NCI-H82 treated with DMSO at 0.1 percent for 48 hours (cell line): ENCODE measurements at regions not wholly inside any gene's neighbourhood (a gene's known extent, or its start where the extent isn't known, plus 50 kb on each side); places are given as distances from the start of the nearest gene placed in this dataset.

Experiments
- DNase-seq: peaks from one replicate; lab custom pipeline; 2025; ENCODE audit not compliant: unreplicated experiment; lab: John Stamatoyannopoulos, UW

DNA sequence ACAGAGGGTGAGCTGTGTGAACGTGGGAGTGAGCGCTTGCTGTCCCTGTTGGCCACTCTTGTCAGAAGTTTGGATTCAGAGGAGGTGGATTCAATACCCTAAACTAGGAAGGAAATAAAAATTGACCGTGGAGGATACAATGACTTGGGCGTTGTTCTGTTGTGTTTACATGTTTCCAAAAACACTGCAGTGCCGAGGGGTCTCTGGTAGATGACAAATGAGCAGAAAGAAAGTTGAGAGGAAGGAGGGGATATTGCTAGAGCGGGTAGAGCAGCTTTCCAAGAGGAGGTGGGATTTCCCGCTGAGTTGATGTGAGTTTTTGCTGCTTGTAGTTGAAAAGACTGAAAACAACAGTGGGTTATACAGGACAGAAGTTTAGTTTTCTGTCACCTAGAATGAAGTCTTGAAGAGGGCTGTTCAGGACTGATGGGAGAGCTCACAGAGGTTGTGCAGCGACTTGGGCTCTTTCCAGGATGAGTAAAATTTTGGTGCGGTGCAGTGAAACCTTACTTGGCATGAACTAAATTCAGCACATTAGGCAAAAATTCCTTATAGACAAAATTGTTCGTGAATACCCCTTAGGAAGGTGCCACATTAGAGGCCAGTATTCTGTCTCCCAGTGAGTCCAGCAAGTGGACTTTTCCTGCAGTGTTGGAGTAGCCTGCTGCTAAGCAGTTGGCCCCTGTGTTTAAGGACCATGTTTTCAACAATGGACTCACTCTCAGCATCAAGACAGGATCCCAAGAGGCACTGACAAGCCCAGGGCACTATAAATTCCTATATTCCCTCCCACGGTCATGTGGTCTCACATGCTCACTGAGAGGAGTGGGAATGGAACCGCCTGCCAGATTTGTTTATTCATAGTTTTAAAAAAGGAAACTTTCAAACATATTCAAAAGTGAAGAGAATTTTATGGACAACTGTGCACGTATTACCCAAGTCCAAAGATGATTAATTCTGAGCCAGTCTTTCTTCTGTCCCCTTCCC lies 435.0 kb upstream of the C2CD4B start:
- no peak for DNase-seq

GRCh38 chr15:62601777-62602545 lies 436.9 kb upstream of the C2CD4B start:
- no peak for DNase-seq

- DNase-seq, result no peak
These were observed 438.7 kb upstream of the C2CD4B start for GRCh38 chr15:62603742-62604141.

- DNase-seq, result no peak
These were observed 437.3 kb upstream of the TPM1 start for GRCh38 chr15:62605282-62605681.

DNA sequence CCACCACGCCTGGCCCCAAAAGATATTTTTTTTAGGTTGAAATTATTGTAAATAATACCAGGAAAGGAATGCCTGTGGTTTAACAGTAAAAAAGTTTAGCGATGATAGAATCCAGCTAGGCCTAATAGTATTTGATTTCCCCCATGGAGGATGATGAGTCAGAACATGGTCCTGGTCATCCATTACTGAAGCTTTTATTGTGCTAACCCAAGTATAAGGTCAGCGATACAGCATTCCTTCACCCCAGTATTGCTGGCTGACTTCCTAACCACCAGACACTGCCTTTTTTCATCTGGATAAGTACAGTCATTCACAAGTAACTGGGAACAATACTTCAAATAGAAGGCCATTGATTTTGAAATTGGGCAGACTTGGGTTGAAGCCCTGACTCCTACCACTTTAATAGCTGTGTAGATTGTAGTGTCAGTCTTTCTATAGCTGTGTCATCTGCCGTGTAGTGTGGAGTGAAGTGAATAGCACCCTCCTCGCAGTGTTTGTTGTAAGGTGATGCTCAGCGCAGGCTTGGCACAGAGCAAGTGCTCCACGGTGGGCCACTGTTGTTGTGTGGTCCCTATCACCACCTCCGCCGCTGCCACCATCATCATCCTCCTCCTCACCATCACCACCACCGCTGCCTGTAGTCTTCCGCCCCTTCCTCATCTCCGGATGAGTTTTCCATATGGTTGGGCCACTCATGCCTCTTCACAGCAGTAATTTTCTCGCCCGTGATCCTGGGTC lies 436.0 kb upstream of the TPM1 start:
- DNase-seq, result no peak

GRCh38 chr15:62607114-62607462 lies 435.5 kb upstream of the TPM1 start:
- DNase-seq, result peak; percentile 55

DNA sequence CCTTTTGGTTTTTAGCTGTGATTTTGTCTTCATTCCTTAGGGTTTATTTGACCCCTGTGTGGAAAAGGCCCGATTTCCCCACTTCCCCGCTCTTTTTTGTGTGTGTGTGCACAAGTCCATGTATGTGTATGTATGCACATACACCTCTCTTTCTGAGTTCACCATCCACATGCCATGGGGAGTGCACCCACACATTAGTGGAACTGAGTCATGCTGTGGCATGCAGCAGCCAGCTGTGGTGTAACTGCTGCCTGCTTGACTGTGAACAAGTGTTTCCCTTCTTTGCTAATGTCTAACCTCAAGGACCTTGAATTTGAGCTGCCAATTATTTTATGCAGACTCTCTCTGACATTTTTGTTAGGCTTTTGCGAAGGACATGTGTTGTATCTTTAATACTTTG lies 434.9 kb upstream of the TPM1 start:
- no peak for DNase-seq

DNA sequence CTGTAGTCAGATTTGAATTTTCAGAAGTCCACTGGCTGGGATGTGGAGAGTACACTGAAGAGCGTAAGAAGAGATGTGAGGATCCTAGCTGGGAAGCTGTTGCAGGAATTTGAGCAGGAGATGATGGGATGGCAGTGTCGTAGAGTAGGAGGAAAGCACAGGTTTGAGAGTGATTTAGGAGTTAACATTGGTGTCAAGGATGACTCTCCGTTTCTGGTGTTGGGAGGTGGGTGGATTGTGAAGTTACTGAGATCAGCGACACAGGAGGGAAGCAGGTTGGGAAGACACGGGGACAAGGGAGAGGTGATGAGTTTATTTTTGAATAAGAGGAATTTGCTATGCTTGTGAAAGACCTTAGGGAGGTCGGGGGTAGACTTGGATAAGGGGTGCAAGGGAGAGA lies 434.2 kb upstream of the TPM1 start:
- DNase-seq, result no peak

DNA sequence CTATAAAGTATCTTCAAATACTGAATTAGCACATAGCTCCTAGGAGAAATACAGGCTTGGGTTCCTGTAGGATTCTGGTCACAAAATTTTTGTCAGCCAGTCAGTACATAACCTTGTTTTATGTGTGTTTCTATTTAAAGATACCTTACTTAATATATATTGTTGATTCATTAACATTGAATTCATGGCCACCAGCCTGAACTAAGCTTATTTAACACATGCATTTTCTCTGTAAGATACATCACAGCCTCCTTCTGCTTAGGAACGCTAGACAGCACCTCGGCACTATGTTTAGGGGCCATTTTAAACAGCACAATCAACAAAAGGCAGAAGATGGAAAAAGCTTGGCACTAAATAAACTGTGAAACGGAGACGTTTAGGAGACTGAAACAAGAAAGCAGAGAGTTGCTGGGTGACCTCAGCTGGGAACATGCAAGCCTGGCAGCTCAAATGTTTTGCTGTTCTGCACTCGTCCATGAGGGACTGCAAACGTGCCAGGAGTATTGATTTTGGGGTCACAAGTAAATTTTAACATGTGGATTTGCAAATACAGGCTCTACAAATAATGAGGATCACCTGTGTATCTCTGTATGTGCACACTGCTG lies 432.2 kb upstream of the TPM1 start:
- no peak for DNase-seq

GRCh38 chr15:62611002-62611401 lies 431.5 kb upstream of the TPM1 start:
- no peak for DNase-seq

GRCh38 chr15:62612183-62612733 lies 430.3 kb upstream of the TPM1 start:
- DNase-seq, result no peak

GRCh38 chr15:62612771-62613170 lies 429.8 kb upstream of the TPM1 start:
- DNase-seq, result no peak

DNA sequence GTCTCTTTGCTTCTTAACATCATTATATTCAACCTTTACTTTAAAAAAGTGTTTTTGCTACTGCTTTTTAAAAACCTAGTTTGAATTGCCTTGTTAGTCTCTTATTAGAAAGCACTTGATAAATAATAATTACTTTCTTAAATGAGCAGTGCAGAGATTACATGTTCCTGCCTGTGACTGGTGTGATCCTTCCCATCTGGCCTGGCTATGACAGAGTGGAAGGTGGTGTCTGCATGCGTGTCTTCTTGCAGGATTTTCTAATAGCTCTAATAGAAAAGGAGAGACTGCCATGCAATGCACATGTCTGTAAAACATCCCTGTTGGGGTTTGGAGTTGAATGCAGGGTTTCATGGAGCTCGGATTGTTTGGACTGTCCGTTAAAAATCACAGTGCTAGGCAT lies 425.8 kb upstream of the TPM1 start:
- DNase-seq, result no peak

- DNase-seq, result no peak
These were observed 424.8 kb upstream of the TPM1 start for GRCh38 chr15:62617741-62618140.

DNA sequence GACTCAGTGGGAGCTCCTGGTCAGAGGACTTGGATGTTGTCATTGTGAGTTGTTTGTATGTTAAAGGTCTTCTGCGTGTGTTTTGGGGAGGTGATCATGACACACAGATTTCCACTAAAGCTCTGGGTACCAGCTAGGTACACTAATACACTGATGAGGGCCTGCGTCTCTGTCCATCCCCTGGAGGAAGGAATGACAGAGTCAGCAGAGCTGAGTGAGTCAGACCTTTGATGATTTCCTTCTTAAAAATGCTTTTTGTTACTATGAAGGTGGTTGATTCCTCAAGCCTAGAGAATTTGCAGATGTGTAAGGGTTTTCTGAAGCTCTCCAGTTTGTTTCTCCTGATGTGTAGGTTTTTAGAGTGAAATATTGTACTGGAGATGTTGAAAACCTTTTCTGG lies 424.1 kb upstream of the TPM1 start:
- no peak for DNase-seq

- DNase-seq, result no peak
These were observed 423.6 kb upstream of the TPM1 start for GRCh38 chr15:62618846-62619504.

- no peak for DNase-seq
These were observed 423.0 kb upstream of the TPM1 start for GRCh38 chr15:62619526-62619925.

- peak; percentile 96 for DNase-seq
These were observed 419.8 kb upstream of the TPM1 start for GRCh38 chr15:62622775-62623174.

DNA sequence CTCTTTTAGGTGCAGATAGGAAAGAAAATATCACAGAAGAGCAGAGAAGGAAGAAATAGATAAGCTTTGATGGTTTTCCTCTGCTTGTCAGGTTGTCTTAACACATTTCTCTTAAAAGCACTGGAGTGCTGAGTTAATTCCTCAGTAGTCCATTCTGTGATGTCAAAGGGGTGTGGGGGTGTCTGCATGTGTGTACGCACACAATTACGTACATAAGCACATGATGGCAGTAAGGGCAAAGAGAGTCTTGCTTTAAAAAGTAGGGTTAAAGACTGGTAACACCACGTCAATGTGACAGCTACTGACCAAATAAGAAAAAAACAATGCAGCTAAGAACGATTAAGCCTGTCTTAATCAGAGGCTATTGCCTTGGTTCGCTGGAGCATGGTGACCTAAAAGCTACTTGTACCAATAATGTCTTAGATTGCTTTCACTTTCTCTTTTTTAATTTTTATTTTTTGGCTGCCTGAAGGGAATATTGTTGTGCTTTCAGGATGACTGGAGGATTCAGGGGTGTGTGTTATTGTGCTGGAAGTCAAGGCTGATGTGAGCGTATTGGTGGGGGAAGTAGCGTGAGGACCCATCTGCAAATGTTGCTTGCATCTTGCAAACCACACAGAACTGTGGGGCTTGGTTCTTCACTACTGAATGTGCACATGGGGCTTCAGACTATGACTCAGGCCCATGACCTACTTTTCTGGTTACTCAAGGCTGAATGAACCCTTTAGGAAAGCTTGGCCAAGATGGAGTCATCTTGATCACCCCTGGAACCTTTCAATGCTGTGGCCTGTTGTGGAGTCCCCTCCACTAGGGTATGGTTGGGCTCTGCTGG lies 417.8 kb upstream of the TPM1 start:
- DNase-seq, result no peak
